GM12872 (cell line): ENCODE measurements at regions not wholly inside any gene's neighbourhood (a gene's known extent, or its start where the extent isn't known, plus 50 kb on each side); places are given as distances from the start of the nearest gene placed in this dataset.

Source experiments
- CTCF ChIP-seq: IDR thresholded peaks from 3 replicates; pipeline ENCODE4 v1.5.1; 2011; ENCODE audit warnings: low read depth, mild to moderate bottlenecking, low read length, moderate library complexity; ENCODE audit not compliant: insufficient read depth

DNA sequence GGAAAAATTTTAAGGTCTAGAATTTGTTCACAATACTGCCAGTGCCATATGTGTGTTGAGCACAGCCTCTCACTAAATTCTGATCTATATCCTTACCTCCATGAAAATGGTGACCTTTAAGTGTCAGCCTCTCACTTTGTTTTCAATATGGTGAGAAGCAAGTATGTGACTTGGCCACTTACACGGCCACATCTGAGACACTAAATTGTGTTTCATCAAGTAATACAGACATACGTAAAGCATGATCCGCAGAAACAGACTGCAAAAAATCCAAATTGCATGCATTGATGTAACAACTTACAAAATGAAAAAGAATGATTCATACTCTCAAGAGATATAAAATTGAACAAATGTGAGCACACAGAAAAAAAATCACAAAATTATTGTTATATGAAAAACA lies 55.2 kb upstream of the UGP2 start:
- TF ChIP-seq CTCF: no peak

- no peak for TF ChIP-seq CTCF
These were observed 53.6 kb upstream of the UGP2 start for GRCh38 chr2:63788071-63788470.

DNA sequence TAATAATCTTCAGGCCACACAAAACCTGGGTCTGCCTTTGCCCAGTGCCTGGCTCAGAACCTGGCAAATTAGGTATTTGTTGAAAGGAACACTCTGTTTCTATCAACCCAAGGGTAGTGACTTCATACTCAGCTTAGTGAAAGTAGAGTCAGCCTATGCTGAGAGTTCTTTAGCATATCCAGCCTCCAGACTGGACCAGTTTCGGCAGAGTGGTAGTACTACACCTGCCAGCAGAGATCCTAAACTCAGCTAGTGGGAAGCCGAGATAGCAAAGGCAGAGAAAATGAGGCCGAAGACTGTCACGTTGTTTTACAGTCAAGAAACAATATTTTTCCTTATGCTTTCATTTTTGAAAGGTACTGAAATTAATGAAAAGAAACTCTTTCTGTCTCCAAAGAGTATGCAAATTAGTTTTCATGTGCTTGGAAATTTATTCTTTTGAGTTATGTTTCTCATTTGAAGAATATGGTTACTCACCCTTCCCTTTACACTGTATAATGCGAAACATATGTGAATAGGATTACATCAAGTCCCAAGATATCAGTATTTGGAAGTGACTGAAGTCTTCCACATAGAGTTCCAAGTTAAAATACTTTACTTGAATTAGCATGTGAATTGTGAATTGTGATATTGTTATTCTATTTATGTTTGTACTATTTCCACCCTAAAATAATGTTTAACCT lies 52.2 kb upstream of the UGP2 start:
- TF ChIP-seq CTCF: no peak

DNA sequence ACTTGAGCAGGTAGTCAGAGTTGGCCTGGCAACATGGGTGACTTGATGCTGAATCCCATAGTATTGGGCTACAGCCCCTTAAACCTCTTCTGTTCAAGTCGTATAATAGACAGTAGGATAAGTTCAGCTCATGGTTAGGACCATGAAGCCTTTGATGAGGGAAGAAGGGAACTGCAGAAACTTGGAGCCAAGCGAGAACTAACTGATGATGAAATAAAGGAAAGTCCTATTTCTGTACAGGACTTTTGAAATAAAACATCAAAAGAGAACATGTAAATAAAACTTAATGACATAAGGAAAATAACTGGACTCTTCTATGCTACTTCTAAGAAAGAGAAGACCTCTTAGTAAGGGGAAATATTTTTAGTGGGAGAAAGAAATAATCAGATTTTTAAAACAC lies 51.2 kb upstream of the UGP2 start:
- no peak for TF ChIP-seq CTCF

DNA sequence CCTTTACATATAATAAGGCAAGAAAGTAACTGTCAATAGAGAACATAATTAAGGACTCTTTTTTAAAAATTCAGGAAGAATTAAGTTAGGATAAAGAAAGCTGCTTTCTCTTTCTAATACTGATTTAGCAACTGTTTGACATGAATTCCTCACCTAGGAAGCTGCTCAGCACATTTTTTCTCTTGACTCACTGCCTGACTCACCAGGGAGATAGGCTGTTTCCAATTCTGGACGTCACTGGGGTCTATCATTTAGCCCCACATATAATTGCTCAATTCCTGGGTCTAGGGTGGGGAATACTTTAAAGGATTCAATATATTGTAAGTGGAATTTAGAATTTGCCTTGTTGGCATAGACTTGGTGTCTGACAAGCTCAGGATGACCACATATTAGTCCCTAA lies 50.8 kb upstream of the UGP2 start:
- TF ChIP-seq CTCF: no peak

- TF ChIP-seq CTCF: no peak
These were observed 50.3 kb upstream of the UGP2 start for GRCh38 chr2:63791387-63791786.
